Stimulated activated CD8-positive, alpha-beta memory T cell treated with anti-CD3 and anti-CD28 coated beads, Interleukin-2, amount 100 ng/mL, for 48 hours (primary cell): ENCODE measurements at regions not wholly inside any gene's neighbourhood (a gene's known extent, or its start where the extent isn't known, plus 50 kb on each side); places are given as distances from the start of the nearest gene placed in this dataset.

Experiments used
- DNase-seq, 2 donors: peaks; one replicate each; pipeline ENCODE4 v3.0.0-alpha.2; 2020; ENCODE audit warnings: low read depth in 2 of 2

DNA sequence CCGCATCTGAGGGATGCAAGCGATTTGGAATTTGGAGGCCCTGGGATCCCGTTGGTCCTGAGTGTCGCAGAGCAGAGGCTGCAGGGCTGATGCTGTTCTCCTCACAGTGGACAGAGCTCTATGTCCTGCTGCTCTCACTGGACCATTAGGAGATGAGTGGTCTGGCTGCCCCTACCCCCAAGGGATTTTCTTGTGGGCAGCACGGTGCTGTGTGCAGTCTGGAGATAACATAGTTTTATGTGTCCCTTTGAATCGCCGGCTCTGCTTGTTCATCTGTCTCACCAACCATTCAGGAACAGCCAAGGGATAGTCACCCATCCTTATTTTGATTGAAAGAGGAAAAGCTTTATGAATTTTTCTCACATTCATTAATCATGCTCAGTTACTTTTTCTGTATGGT lies 49.9 kb downstream of the CHRM3 start:
- DNase-seq: no peak

DNA sequence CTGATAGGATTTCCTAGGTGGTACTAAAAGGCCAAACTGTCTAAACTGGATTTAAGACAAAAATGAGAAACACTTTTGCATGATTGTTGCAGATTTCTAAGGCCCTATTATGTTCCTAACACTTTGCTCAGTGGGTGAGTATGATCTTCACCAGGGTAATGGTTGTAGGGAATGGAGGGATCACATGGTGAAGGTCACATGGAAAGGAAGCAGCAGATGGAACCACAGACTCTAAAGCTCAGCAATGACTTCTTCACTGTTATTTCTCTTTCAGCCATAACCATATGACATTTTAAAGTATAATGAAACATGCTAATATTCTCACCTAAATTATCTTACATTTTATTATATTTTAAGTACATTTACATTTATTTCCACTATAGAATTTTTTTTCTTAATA lies 51.5 kb downstream of the CHRM3 start:
- DNase-seq: no peak

DNA sequence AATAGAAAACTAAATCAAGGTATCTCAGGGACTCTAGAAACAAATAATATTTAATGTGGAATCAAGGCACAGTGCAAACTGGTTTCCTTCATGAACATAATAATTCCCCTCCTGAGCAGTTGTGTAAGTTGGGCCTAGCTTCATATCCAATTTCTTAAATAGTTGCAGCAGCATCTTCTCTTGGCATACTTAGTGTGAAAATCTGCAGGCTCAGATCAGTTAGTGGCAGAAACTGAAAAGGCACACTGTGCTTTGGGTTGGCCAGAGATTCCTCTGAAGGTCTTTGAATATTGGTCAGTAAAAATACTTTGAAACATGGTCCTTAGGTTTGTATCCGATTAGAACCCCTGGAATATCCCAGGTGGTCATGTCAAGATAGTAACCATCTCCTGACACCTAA lies 52.5 kb downstream of the CHRM3 start:
- DNase-seq: no peak

DNA sequence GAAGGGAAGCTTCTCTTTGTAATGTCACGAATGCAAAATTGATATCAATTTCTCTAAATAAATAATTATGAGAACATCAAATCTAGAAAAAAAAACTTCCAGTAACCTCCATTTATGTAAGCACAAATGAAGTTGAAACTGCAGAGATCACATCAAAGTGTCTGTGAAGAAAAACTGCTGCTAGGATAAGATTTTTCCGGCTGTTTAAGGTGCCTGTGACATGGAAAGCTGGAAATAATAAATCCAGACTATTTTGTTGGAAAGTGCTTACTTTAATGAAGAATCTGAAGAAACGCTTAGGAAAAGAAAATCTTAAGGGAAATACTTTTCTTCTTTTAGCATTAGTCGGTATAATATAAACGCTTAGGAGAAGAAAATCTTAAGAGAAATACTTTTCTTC lies 57.0 kb downstream of the CHRM3 start:
- DNase-seq: no peak

DNA sequence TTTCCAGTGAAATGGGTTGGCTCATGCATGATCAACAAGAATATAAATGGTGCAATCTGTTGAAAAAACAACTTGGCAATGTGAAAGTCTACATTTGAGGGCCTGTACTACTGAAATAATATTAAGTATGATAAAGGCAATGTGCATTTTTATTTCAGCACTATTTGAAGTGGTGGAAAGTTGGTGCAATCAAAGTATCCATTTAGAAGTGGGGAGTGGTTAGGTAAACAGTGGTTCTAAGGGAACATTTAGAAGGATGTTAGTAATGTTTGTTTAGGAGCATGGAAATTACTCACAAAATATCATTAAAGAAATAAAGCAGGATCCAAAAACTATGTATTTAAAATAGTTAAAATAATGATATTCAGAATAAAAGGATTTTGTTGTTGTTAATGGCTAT lies 60.2 kb downstream of the CHRM3 start:
- no peak for DNase-seq

DNA sequence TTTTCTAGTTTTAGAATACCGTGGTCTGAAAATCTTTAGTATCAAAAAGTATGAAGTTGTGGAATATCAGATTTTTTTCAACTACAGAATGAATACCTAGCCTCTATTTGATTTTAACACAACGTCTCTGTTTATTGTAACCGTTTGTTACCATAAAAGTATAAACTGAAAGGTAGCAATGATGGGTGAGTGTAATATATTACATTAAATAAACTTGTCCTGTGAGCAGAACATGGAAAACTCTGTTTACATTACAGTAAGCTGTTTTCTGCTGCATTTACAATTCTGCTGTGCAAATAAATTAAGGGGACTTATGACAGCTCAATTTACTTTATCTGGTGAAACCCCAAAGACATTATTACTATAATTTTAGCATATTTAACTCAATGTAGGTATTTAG lies 62.5 kb downstream of the CHRM3 start:
- DNase-seq: no peak

DNA sequence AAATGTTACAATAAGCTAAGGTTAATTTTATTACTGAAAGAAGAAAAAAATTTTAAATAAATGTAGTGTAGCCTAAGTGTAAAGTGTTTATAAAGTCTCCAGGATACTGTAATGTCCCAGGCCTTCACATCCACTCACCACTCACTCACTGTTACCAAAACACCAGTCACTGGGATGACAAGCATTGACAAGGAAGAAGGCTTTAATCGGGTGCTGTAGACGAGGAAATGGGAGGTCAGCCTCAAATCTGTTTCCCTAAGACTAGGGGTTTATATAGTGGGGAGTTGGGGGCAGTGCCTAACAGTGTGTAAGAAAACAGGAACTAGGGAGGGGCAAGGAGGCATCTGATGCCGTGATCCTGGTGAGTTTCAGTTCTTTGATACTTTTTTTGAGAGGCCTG lies 69.4 kb downstream of the CHRM3 start:
- DNase-seq: no peak

DNA sequence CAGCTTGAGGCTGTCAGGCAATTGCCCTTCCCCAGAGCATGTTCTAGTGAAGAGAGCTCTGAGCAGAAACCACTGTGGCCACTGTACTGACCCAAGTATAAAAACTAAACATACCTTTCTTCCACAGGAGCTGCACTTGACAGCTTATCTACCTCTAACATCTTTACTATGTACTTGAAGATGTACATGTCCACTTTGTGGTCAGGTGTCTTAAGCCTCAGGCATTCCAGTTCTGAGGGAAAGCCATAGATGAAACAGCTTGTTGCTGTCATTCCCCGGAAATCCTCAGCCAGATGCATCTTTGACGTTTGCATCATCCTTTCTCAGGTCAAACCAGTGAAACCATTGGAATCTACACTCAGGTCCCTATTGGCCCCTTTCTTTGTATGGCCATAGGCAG lies 70.4 kb downstream of the CHRM3 start:
- no peak for DNase-seq

DNA sequence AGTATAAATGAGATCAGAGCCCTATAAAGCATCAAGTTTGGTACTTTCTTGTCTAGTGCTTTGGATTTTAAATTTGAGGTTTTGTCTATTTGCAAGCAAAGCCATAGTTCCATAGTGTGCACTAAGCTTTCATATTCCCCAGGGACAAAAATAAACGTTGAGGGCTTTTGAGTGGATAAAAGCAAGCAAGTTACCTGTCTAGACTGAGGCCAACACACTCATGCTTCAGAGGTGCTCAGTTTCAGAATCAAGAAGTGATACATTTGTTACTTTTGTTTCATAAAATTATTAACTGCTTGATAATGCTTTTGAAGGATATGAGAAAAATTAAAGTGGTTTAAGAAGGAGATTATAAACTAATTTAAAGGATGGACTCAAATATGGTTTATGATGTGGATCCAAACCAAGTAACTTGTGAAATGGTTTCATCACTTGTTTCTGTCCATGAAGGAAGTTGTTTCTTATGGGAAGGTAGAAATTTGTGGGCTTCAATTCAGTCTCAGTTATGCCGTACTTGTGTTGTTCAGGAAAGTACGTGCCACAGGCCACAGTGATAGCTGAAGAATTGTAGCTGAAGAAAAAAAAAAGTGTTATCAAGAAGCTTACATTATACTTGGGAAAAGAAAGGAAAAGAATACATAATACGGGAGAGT lies 71.2 kb downstream of the CHRM3 start:
- DNase-seq: no peak

DNA sequence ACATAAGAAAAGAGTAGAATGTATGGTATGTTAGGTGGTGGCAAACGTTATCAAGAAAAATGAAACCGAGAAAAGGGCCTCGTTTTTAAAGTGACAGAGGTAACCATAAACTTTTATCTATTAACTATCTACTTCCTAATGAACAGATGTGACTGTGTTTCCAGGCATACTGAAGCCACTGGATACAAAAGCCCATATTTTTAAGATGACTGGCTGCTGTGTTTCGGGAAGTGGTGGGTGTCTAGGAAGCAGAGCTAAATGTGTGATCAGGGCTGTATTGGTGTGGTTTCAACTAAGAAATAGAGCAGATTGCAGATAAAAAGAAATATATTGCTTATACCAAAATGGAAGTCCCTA lies 71.8 kb downstream of the CHRM3 start:
- no peak for DNase-seq

DNA sequence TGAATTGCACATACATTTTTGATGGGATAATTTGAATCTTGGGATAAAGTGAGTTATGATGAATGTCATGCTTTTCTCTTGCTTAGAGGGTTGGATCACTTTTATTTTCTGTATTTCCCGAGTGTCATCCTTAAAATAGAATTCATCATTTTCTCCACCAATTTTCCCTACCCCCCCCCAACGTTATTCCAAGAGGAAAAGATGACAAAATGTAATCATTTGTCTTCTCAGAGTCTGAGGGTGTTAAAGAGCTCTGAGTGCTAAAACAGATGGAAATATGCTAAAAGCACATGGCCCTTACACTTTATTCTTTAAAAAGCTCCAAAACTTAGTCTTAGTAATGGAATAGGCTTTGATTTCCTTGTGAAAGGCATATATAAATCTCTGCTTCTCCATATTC lies 81.4 kb downstream of the CHRM3 start:
- no peak for DNase-seq

DNA sequence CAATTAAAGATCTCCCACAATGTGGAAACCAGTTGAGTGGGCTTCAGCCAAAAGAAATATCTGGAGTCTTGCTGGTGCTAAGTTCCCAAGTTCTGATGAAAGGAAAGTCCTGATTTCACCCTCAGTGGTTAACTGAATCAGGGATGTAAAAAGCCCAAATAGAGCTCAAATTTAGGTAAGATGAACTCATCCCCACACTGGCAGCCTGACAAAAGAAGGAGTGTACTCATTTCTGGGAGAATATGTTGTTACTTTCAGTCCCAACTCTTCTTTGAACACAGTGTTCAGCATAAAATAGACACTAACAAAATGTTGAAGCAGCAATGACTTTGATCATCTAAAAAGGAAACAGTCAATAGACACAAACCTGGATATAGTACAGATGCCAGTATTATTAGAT lies 91.7 kb downstream of the CHRM3 start:
- DNase-seq: no peak

DNA sequence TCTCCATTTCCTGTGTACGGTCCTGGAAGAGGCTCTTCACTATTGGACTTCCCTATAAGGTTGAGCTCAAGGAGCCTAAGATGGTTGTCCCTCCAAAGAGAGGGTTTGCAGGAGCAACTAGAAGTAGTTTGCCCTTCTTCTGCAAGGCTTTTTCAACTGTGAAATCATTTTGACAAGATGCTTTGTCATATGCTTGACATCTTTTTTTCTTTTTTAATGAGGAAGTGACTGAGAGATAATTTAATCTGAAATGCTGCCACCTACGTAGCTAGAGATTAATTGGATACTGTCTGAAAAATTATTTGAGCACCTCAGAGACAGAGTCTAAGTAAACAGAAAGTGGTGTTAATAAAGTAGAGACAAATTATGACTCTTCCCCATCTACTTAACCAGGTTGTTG lies 97.0 kb downstream of the CHRM3 start:
- no peak for DNase-seq

DNA sequence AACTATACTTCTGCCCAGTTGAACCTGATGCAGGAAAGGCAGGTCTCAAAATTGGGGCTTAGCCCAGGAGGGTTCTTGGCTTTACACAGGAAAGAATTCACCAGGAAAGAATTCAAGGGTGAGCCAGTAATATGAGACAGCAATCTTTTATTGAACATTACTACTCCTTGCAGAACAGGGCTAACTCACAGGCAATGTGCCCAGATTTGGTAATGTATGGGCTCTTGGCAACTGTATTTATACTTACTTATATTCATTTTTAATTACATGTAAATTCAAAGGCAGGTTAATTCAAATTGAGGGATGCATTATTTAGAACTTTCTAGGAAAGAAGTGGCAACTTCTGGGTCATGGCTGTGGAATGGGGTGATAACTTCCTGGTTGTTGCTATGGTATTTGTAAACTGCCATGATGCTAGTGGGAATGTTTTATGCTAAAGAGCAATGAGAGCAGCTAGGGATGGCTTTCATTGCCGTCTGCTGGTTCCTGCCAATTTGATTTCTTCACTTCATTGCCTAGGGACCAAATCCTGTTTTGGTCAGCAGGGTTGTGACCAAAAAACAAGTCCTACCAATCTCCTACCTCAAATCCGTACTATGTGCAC lies 107.5 kb downstream of the CHRM3 start:
- no peak for DNase-seq

DNA sequence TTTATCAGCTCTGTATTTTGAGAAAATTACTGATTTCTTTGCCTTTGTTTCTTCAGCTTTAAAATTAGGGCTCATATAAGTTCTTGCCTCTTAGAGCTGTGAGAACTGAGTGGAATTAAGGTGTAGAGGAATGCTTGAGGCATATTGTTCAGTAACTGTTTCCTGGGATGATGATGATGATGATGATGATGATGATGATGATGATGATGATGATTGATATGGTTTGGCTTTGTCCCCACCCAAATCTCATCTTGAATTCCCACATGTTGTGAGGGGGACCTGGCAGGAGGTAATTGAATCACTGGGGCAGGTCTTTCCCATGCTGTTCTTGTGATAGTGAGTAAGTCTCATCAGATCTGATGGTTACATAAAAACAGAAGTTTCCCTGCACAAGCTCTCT lies 118.7 kb downstream of the CHRM3 start:
- DNase-seq: no peak

DNA sequence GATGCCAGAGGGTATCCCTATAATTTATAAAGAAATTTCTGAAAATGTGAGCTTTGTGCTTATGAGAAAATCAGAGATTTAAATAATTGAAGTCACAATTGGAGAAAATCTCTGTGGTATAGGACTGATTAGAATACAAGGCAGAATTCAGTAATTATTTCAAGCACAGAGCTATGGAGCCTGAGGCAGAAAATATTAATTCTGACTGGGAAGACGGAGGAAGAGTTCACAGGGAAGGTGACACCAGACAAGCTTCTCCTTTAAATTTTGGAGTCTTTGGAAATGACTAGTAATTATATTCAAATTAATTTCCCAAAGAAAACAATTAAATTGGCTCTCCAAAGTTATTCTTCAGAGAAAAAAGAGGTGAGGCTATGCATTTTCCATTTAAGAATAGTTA lies 121.5 kb downstream of the CHRM3 start:
- no peak for DNase-seq

DNA sequence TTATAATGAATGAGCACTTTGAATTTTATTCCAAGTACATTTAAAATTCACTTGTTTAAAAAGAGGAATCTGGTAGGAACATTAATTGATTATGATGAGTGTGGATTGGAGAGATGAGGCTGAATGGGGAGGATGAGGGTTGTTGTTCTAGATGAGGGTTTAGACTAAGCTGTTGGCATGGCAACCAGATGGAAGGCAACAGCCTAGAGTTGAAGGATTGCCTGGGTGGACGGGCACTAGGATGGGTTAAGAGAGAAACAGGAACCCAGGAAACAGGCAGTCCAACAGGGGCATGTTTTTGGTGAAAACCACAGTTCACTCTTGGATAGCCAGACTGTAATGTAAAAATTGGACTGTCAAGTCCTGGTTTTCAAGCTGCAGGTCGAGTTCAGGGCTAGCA lies 125.5 kb downstream of the CHRM3 start:
- DNase-seq: no peak

DNA sequence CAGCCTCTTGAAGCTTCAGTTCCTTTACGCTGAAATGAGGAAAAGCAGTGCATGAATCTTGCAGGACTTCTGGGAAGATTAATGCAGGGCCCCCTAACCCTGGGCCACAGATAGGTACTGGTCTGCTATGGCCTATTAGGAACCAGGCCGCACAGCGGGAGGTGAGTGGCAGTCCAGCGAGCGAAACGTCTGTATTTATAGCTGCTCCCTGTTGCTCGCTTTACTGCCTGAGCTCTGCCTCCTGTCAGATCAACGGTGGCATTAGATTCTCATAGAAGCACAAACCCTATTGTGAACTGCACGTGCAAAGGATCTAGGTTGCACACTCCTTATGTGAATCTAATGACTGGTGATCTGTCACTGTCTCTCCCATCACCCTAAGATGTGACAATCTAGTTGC lies 130.2 kb downstream of the CHRM3 start:
- DNase-seq: no peak

DNA sequence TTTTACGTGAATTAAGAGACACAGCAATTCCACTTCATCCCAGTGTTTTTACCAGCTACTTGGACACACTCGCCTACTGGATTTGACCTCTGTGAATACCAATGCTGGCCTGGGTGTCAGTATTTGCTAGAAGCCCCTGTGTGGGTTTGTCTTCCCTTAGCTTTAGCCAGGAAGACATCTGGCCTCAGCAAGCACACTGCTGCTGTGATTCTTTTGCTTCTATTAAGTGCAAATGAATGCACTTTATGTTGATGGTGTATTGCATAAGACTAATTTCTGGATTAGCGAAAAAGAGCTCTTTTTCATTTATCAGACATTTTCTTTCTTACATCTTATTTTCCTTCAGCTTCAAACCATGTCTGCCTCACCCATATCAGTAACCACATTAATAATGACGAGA lies 140.0 kb downstream of the CHRM3 start:
- no peak for DNase-seq

DNA sequence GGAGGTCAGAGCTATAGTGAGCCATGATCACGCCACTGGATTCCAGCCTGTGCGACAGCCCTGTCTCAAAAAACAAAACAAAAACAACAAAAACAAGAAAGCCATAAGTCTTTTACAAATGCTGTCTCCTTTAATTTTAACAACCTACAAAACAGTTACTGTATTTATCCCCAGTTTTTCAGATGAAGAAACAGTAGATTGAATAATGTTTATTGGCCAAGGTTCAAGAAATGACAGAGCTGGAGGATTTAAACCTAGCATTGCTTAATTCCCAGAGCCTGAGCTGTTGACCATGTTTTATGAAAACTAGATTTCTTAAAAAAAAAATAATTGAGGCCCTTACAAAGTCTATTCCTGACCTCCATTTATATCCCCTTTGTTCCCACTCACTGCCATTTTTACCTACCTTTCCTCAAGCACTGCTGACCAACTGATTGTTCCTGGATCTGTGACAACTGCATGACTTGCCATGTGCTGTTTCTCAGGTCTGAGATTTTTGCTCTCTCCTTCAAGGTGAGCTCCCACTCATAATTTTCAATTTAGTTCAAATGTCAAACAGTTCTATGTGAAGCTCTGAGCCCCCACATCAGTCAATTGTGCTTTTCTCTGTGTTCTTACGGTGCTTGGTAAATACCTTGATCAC lies 140.8 kb downstream of the CHRM3 start:
- no peak for DNase-seq

DNA sequence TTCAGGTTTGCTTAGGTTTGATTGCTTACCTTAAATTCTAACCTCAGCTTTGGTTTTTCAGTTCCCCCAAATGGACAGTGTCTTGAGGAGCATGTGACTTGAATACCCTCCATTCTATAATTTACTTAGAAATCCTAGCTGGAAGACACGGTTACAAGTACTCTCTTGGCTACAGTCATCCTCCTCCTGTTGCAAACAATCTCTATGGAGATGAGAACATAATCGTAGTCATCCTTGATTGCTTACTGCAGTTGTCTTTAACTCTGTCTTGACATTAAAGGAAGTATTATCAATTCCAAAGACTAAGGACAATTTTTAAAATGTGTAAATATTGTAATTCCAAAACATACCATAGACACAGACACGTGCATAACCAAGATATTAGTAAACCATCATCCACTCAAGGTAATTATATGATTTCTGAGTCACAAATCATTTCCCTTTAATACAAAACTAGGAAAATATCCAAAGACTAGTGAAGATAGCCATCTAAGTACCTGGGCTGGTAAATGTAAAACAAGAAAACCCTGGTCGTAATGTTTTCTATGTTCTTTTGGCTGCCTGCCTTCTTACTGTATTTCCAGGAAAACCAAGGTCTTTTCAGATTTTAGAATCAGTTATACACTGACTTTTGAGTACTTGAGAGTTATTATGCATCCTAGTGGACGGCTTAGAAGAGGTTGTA lies 149.9 kb downstream of the CHRM3 start:
- no peak for DNase-seq

DNA sequence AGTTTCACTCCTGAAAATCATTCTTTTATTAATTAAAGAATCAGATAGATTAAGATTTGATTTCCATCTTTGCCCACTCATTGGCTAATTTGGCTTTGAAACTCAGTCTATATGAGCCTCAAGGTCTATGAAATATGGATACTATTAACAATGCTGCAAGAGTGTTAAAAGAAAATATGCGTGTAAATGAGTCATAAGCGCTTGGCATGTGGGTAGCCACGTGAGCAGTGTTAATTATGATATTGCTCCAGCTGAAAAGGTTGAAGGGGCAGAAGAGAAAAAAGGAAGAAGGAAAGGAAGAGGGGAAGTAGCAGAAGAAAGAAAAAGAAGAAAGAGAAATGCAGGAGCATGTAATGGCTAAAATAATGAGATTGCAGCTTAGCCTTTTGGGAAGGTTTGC lies 151.4 kb downstream of the CHRM3 start:
- no peak for DNase-seq
